ENCODE measurements at regions not wholly inside any gene's neighbourhood (a gene's known extent, or its start where the extent isn't known, plus 50 kb on each side); places are given as distances from the start of the nearest gene placed in this dataset.

- Mint-ChIP-seq H3K4me1 (ENCODE audit: low read depth, unreplicated experiment) (no peaks in the 10 kb centered on the region), H3K27ac (ENCODE audit: unreplicated experiment) (no peak overlapping the region)
Observed at GRCh38 chr5:54658010-54658409, 140.5 kb downstream of the SNX18 start.

GRCh38 chr5:54656261-54656728 lies 138.7 kb downstream of the SNX18 start:
- Mint-ChIP-seq H3K27me3 (ENCODE audit: unreplicated experiment) (no peaks in the 10 kb centered on the region), H3K27ac (ENCODE audit: unreplicated experiment) (no peak overlapping the region), H3K36me3 (ENCODE audit: insufficient read depth, unreplicated experiment) (peaks cover 6% of the 10 kb centered on the region), H3K9me3 (ENCODE audit: low read depth, unreplicated experiment) (no peaks in the 10 kb centered on the region), H3K4me3 (ENCODE audit: low read depth, unreplicated experiment) (no peak overlapping the region), H3K4me1 (ENCODE audit: low read depth, unreplicated experiment) (peaks cover 3% of the 10 kb centered on the region)
- intact Hi-C loops (cut with micrococcal nuclease; ENCODE audit: unreplicated experiment) = no loop called here
- CTCF ChIA-PET = no interaction called here
- no peak for TF ChIP-seq CTCF (IDR thresholded peaks at IDR 0.05; ENCODE audit: unreplicated experiment)
- BruUV-seq (replicated peaks) = no TSS peak
- DNase-seq = no peak

More at GRCh38 chr5:54658010-54658409, 140.5 kb downstream of the SNX18 start:
- Mint-ChIP-seq H3K36me3 (ENCODE audit: insufficient read depth, unreplicated experiment) (no peaks in the 10 kb centered on the region), H3K4me3 (ENCODE audit: low read depth, unreplicated experiment) (no peak overlapping the region), H3K9me3 (ENCODE audit: low read depth, unreplicated experiment) (no peaks in the 10 kb centered on the region), H3K27me3 (ENCODE audit: unreplicated experiment) (no peaks in the 10 kb centered on the region)
- no TSS peak for BruUV-seq (replicated peaks)
- intact Hi-C loops (cut with micrococcal nuclease; ENCODE audit: unreplicated experiment) = no loop called here
- CTCF ChIA-PET = no interaction called here
- TF ChIP-seq CTCF (IDR thresholded peaks at IDR 0.05; ENCODE audit: unreplicated experiment) = no peak
- DNase-seq = no peak

- BruUV-seq (replicated peaks) = no TSS peak
- Mint-ChIP-seq H3K4me1 (ENCODE audit: low read depth, unreplicated experiment) (peaks cover 7% of the 10 kb centered on the region), H3K4me3 (ENCODE audit: low read depth, unreplicated experiment) (no peak overlapping the region), H3K27me3 (ENCODE audit: unreplicated experiment) (no peaks in the 10 kb centered on the region), H3K27ac (ENCODE audit: unreplicated experiment) (no peak overlapping the region), H3K9me3 (ENCODE audit: low read depth, unreplicated experiment) (no peaks in the 10 kb centered on the region), H3K36me3 (ENCODE audit: insufficient read depth, unreplicated experiment) (peaks cover 7% of the 10 kb centered on the region)
- intact Hi-C loops (cut with micrococcal nuclease; ENCODE audit: unreplicated experiment) = no loop called here
- DNase-seq = no peak
- TF ChIP-seq CTCF (IDR thresholded peaks at IDR 0.05; ENCODE audit: unreplicated experiment) = no peak
- CTCF ChIA-PET = no interaction called here
Observed at GRCh38 chr5:54655761-54656160, 138.2 kb downstream of the SNX18 start.

- no peak for DNase-seq
- no peak overlapping the region for H3K27ac Mint-ChIP-seq (ENCODE audit: unreplicated experiment)
- no peaks in the 10 kb centered on the region for H3K9me3 Mint-ChIP-seq (ENCODE audit: low read depth, unreplicated experiment)
- CTCF ChIA-PET = no interaction called here
- TF ChIP-seq CTCF (IDR thresholded peaks at IDR 0.05; ENCODE audit: unreplicated experiment) = no peak
- H3K36me3 Mint-ChIP-seq (ENCODE audit: insufficient read depth, unreplicated experiment) = peaks cover 7% of the 10 kb centered on the region
- intact Hi-C loops (cut with micrococcal nuclease; ENCODE audit: unreplicated experiment) = no loop called here
- no TSS peak for BruUV-seq (replicated peaks)
- H3K4me3 Mint-ChIP-seq (ENCODE audit: low read depth, unreplicated experiment) = no peak overlapping the region
- peaks cover 7% of the 10 kb centered on the region for H3K4me1 Mint-ChIP-seq (ENCODE audit: low read depth, unreplicated experiment)
- no peaks in the 10 kb centered on the region for H3K27me3 Mint-ChIP-seq (ENCODE audit: unreplicated experiment)
Observed at GRCh38 chr5:54655266-54655665, 137.7 kb downstream of the SNX18 start.
